ENCODE measurements at regions not wholly inside any gene's neighbourhood (a gene's known extent, or its start where the extent isn't known, plus 50 kb on each side); places are given as distances from the start of the nearest gene placed in this dataset.

- TF ChIP-seq CTCF (IDR thresholded peaks at IDR 0.05; ENCODE audit: low read depth, low read length), result no peak
These were observed 58.3 kb downstream of the CXCL12 start for GRCh38 chr10:44326474-44327030.

DNA sequence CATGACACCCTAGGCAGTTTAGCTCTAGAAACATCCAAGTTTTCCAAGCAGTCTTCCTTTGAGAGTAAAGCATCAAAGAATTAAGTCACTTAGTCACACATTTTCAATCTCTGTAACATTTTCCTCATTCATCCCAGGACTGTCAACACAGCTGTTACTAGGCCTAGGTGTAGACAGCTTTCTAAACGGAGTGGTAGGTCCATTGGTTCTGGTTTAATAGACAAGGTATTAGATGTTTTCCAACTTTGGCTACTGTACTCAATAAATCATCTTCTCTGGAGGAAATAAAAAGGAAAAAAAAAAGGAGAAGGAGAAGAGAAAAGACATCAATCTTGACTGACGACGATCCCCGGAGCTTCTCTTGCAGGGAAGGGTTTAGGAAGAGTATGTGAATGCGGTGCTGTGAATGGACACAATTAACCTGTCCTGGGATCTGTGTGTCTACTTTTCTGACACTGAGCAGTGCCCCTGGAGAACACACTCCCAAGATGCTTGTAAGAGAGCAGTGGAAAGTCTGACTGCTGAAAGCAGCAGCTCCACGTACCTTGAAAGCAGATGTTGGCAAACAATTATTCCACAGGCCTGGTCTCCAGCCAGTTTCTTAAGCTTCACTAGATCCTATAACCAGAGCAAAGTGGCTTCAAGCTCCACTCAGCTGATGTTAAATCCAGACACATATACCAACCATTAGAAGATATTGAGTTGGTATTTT is 59.1 kb downstream of the CXCL12 start:
- TF ChIP-seq CTCF (IDR thresholded peaks at IDR 0.05; ENCODE audit: low read depth, low read length), result no peak

More at GRCh38 chr10:44326474-44327030, 58.3 kb downstream of the CXCL12 start:
- DNase-seq (ENCODE audit: extremely low read depth, low read depth), result no peak

DNA sequence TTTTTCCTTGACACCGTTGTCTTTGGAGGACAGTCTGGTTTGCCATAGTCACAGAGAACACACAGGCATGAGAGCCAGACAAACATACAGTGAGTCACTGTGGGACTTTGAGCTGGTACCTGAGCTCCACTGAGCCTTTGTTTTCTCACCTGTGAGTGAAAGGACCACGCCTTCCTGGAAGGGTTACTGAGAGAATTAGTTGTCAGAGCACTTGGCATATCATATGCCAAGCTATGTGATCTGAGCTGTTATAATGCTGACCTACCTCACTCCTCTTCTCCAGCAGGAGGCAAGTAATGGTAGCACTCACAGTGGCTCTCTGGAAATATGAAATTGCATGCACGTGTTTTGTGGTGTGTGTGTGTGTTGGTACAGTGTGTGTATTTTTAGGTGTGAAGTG is 59.7 kb downstream of the CXCL12 start:
- no peak for DNase-seq (ENCODE audit: extremely low read depth, low read depth)
- TF ChIP-seq CTCF (IDR thresholded peaks at IDR 0.05; ENCODE audit: low read depth, low read length), result no peak

More for the DNA sequence above, 59.1 kb downstream of the CXCL12 start:
- no peak for DNase-seq (ENCODE audit: extremely low read depth, low read depth)

- no peak for TF ChIP-seq CTCF (IDR thresholded peaks at IDR 0.05; ENCODE audit: low read depth, low read length)
- no peak for DNase-seq (ENCODE audit: extremely low read depth, low read depth)
These were observed 61.1 kb downstream of the CXCL12 start for GRCh38 chr10:44323838-44324237.

DNA sequence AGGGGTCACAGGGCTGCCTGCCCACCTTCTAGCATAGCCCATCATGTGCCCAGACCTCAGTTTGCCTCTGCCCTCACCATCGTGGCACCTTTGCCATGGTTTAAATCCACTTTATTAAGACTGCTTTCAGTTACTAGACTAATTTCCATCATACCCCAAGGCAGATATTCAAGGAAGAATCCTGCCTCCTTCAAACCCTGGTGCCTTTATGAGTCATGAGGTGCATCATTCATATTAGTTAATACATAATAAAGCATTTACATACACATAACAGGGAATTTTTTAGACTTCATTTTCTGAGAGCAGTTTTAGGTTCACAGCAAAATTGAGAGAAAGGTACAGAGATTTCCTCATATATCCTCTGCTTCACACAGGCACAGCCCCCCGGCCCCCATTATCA is 62.8 kb downstream of the CXCL12 start:
- DNase-seq (ENCODE audit: extremely low read depth, low read depth), result no peak
- no peak for TF ChIP-seq CTCF (IDR thresholded peaks at IDR 0.05; ENCODE audit: low read depth, low read length)

DNA sequence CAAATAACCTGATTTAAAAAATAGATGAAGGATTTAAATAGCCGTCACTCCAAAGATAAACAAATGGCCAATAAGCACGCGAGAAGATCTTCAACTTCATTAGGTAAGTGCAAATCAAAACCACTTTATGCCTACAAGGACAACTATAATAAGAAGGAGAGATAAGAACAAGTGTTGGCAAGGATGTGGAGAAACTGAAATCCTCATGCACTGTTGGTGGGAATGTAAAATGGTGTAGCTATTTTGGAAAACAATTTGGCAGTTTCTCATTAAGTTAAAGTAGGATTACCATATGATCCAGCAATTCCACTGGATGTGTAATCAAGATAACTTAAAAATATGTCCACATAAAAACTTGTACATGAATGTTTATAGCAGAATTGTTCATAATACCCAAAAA is 64.1 kb downstream of the CXCL12 start:
- TF ChIP-seq CTCF (IDR thresholded peaks at IDR 0.05; ENCODE audit: low read depth, low read length), result no peak
- DNase-seq (ENCODE audit: extremely low read depth, low read depth), result no peak

DNA sequence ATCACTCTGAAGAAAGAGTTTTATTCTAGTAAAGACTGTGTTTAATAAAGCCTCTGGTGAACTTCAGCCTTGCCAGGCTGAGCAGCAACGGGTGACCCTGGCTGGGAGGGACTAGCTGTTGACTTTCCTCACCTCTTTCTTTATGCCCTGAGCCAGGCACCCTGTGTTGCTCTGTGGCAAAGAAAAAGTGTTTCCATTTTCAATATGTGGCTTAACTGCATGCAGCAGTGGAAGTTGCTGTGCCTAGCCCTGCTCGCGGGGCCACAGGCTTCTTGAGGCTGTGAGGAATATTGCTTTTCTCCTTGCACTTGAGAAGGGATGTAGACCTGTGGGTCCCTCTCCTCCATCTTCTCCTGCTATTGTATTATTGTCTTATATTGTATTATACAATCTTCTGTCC is 67.0 kb downstream of the CXCL12 start:
- no peak for DNase-seq (ENCODE audit: extremely low read depth, low read depth)
- TF ChIP-seq CTCF (IDR thresholded peaks at IDR 0.05; ENCODE audit: low read depth, low read length), result no peak
